Astrocyte (in vitro differentiated cells and primary cell): ENCODE measurements at regions not wholly inside any gene's neighbourhood (a gene's known extent, or its start where the extent isn't known, plus 50 kb on each side); places are given as distances from the start of the nearest gene placed in this dataset.

Experiments used
- EZH2 ChIP-seq: IDR thresholded peaks from 2 replicates; pipeline ENCODE4 v1.6.1; 2012; ENCODE audit warnings: mild to moderate bottlenecking, low read length, inconsistent platforms; ENCODE audit not compliant: insufficient read depth
- TF ChIP-seq, protein P1 (sequence below): IDR thresholded peaks from 2 replicates; pipeline ENCODE4 v1.5.1; 2011; ENCODE audit warnings: low read depth, mild to moderate bottlenecking, inconsistent platforms, low read length, moderate library complexity; ENCODE audit not compliant: insufficient read depth

DNA sequence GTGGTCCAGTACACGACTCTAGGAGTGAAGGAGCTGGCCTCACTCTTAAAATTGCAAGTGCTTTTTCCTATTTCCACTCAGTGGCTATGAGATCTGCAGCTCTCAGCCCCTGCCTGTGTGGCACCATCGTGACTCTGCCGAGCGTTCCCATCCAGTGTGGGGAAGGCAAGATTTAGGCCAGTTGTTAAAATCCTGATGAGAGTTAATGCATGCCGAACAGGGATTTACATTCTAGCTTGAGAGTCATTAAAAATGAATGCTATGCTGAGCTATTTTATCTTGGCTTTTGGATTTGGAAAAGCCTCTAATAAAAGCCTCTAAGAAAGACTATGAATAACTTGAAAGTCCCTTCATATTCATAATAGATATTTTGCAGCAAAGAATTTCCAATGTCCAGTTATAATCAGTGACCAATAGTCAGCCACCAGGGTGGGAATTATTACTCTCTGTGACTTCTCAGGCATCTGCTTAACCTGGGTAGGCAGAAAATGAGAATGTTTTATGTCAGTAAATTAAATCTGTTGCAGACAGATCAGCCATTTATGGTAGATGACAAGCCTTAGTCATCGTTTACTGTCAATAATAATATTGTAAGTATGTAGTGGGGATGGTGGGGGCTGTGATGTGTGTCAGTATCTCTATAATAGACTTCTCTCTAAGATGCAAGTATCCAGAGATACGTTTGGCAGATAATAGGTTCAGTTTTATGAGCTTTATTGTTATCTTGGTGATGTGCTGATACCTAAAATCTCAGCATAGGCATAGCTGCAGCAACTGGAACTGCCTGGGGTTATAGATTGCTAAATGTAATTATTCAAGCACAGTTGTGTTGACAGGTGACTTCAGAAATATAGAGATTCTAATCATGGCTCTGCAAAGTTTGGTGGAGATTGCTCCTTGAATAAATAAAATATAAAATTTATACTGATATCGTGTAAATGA, 207.8 kb downstream of the SOCS6 start:
- TF ChIP-seq, protein P1, sequence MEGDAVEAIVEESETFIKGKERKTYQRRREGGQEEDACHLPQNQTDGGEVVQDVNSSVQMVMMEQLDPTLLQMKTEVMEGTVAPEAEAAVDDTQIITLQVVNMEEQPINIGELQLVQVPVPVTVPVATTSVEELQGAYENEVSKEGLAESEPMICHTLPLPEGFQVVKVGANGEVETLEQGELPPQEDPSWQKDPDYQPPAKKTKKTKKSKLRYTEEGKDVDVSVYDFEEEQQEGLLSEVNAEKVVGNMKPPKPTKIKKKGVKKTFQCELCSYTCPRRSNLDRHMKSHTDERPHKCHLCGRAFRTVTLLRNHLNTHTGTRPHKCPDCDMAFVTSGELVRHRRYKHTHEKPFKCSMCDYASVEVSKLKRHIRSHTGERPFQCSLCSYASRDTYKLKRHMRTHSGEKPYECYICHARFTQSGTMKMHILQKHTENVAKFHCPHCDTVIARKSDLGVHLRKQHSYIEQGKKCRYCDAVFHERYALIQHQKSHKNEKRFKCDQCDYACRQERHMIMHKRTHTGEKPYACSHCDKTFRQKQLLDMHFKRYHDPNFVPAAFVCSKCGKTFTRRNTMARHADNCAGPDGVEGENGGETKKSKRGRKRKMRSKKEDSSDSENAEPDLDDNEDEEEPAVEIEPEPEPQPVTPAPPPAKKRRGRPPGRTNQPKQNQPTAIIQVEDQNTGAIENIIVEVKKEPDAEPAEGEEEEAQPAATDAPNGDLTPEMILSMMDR, result no peak
- TF ChIP-seq EZH2, result no peak
